CD4-positive, alpha-beta T cell (primary cell): ENCODE measurements at regions not wholly inside any gene's neighbourhood (a gene's known extent, or its start where the extent isn't known, plus 50 kb on each side); places are given as distances from the start of the nearest gene placed in this dataset.

Source experiments
- ATAC-seq: fragments of 200-7000 bp; cut with Tn5 transposase; one replicate; pipeline ENCODE4 v1.10.0; 2022; ENCODE audit warnings: mild to moderate bottlenecking; ENCODE audit not compliant: poor library complexity
- CTCF ChIA-PET: fragments of 350-600 bp; sonication (Branson Sonifier 250); formaldehyde crosslinking; loops from one replicate; lab custom pipeline; 2021; ENCODE audit warnings: antibody characterized with exemption, inconsistent platforms; lab: Charles Lee
- POLR2A ChIA-PET: fragments of 350-600 bp; sonication (Branson Sonifier 250); formaldehyde crosslinking; loops from one replicate; lab custom pipeline; 2021; ENCODE audit warnings: antibody characterized with exemption, inconsistent platforms; lab: Charles Lee
- DNase-seq, 14 experiments: peaks; one replicate each; pipeline ENCODE4 v3.0.0-alpha.2; 2013 to 2020; ENCODE audit warnings: mixed read lengths in 2 of 14
- H3K27ac ChIP-seq, 2 donors: one replicate each; pipeline versions ENCODE4 v1.5.1 to v1.7.0; 2013; ENCODE audit warnings: low read length in 2 of 2, low read depth in 1 of 2, mild to moderate bottlenecking in 1 of 2
- H3K27me3 ChIP-seq, 2 experiments: 1 replicate in 1 of 2; 2 replicates in 1 of 2; pipeline versions ENCODE4 v1.6.1 to v1.7.0; 2013; ENCODE audit warnings: low read length in 2 of 2, control low read depth in 1 of 2, mild to moderate bottlenecking in 1 of 2, moderate library complexity in 1 of 2; ENCODE audit not compliant: insufficient read depth in 2 of 2, control insufficient read depth in 1 of 2
- H3K36me3 ChIP-seq: one replicate; pipeline ENCODE4 v1.6.1; 2013; ENCODE audit warnings: low read length, control low read depth; ENCODE audit not compliant: insufficient read depth
- H3K4me1 ChIP-seq: one replicate; pipeline ENCODE4 v1.6.1; 2013; ENCODE audit warnings: low read length, control low read depth; ENCODE audit not compliant: insufficient read depth
- H3K4me3 ChIP-seq: one replicate; pipeline ENCODE4 v1.5.1; 2013; ENCODE audit warnings: mild to moderate bottlenecking, low read length, moderate library complexity
- H3K9me3 ChIP-seq, 2 experiments: 1 replicate in 1 of 2; 2 replicates in 1 of 2; pipeline versions ENCODE4 v1.6.1 to v1.7.0; 2013; ENCODE audit warnings: low read length in 2 of 2, mild to moderate bottlenecking in 2 of 2, control low read depth in 1 of 2, moderate library complexity in 1 of 2; ENCODE audit not compliant: control insufficient read depth in 1 of 2, insufficient read depth in 1 of 2
- H3K27ac Mint-ChIP-seq: one replicate; pipeline ENCODE4 v1.8.0; 2020; ENCODE audit warnings: mixed read lengths
- H3K27me3 Mint-ChIP-seq: one replicate; pipeline ENCODE4 v1.8.0; 2021; ENCODE audit warnings: mixed read lengths
- H3K36me3 Mint-ChIP-seq: one replicate; pipeline ENCODE4 v1.8.0; 2021; ENCODE audit warnings: low read depth, mixed read lengths
- H3K4me1 Mint-ChIP-seq: one replicate; pipeline ENCODE4 v1.8.0; 2021; ENCODE audit warnings: low read depth, mixed read lengths
- H3K4me3 Mint-ChIP-seq: one replicate; pipeline ENCODE4 v1.8.0; 2020; ENCODE audit warnings: mild to moderate bottlenecking, mixed read lengths
- H3K9me3 Mint-ChIP-seq: one replicate; pipeline ENCODE4 v1.8.0; 2020; ENCODE audit warnings: mixed read lengths
- intact Hi-C, 2 experiments: fragments of 100-400 bp; cut with DNase I in 1 of 2; cut with micrococcal nuclease in 1 of 2; formaldehyde crosslinking; loops; one replicate each; pipeline versions ENCODE4 v1.15.1 to v1.9.0; 2023 to 2025; cut with DNase I, micrococcal nuclease
- TF ChIP-seq, protein P1 (sequence below): fragments of 200-600 bp; IDR thresholded peaks from one replicate; pipeline ENCODE4 v1.8.0; 2022; ENCODE audit warnings: antibody characterized with exemption, mild to moderate bottlenecking

GRCh38 chr3:194081826-194082225, 54.1 kb upstream of the HES1 start:
- TF ChIP-seq, protein P1, sequence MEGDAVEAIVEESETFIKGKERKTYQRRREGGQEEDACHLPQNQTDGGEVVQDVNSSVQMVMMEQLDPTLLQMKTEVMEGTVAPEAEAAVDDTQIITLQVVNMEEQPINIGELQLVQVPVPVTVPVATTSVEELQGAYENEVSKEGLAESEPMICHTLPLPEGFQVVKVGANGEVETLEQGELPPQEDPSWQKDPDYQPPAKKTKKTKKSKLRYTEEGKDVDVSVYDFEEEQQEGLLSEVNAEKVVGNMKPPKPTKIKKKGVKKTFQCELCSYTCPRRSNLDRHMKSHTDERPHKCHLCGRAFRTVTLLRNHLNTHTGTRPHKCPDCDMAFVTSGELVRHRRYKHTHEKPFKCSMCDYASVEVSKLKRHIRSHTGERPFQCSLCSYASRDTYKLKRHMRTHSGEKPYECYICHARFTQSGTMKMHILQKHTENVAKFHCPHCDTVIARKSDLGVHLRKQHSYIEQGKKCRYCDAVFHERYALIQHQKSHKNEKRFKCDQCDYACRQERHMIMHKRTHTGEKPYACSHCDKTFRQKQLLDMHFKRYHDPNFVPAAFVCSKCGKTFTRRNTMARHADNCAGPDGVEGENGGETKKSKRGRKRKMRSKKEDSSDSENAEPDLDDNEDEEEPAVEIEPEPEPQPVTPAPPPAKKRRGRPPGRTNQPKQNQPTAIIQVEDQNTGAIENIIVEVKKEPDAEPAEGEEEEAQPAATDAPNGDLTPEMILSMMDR, result no peak
- ATAC-seq, result no peak
- intact Hi-C loops, result no loop called here
- Mint-ChIP-seq H3K27me3 (peaks cover 12% of the 10 kb centered on the region), H3K9me3 (no peaks in the 10 kb centered on the region), H3K4me1 (no peaks in the 10 kb centered on the region), H3K27ac (no peak overlapping the region), H3K4me3 (no peak overlapping the region), H3K36me3 (no peaks in the 10 kb centered on the region)
- Histone ChIP-seq H3K4me3 (no peak overlapping the region), H3K4me1 (peaks cover 4% of the 10 kb centered on the region), H3K36me3 (no peaks in the 10 kb centered on the region), H3K27ac (no peak overlapping the region), H3K27me3 (peaks cover 0 to 2% of the 10 kb centered on the region in 2 experiments), H3K9me3 (no peaks in the 10 kb centered on the region)
- no peak for DNase-seq
- ChIA-PET CTCF (no interaction called here), POLR2A (no interaction called here)

GRCh38 chr3:194082743-194083636, 53.0 kb upstream of the HES1 start:
- ChIA-PET CTCF (no interaction called here), POLR2A (no interaction called here)
- no peak overlapping the region for H3K4me3 ChIP-seq
- no peak overlapping the region for H3K27ac ChIP-seq
- no peaks in the 10 kb centered on the region for H3K4me1 Mint-ChIP-seq
- H3K27me3 ChIP-seq, result peaks cover 0 to 2% of the 10 kb centered on the region in 2 experiments
- ATAC-seq, result no peak
- H3K9me3 ChIP-seq, result no peaks in the 10 kb centered on the region
- no peaks in the 10 kb centered on the region for H3K36me3 Mint-ChIP-seq
- no peaks in the 10 kb centered on the region for H3K9me3 Mint-ChIP-seq
- H3K4me3 Mint-ChIP-seq, result no peak overlapping the region
- TF ChIP-seq, protein P1, result no peak
- intact Hi-C loops, result no loop called here
- H3K4me1 ChIP-seq, result peaks cover 4% of the 10 kb centered on the region
- no peaks in the 10 kb centered on the region for H3K36me3 ChIP-seq
- H3K27me3 Mint-ChIP-seq, result peaks cover 9% of the 10 kb centered on the region
- no peak overlapping the region for H3K27ac Mint-ChIP-seq
- DNase-seq, result no peak

DNA sequence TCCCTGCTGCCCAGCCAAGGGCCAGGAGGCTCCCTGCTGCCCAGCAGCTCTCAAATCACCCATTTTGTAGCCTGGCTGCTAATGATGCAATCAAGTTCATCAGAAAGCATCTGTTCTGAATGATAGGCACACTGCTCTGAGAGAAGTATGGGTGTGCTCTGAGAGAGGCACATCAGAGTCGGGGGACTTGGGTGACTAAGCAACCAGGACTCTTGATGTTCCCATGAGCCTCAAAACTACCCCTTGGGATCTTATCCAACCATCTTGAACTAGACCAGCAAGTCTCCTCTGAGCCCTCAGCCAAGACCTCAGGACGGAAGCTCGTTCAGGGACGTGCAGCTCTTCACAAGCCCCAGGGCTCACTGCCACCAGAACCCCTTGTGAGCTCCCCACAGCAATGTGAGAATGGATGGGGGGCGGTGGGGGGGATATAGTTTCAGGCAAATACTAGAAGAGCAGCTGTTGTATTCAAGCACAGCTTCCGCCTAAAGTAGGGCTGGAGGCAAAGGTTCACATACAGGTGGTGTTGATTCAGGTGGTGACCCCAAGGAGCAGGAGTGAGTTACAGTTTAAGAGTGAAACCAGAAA, 52.2 kb upstream of the HES1 start:
- Histone ChIP-seq H3K36me3 (no peaks in the 10 kb centered on the region), H3K27ac (no peak overlapping the region), H3K9me3 (no peaks in the 10 kb centered on the region), H3K27me3 (peaks cover 0 to 2% of the 10 kb centered on the region in 2 experiments), H3K4me1 (peaks cover 4% of the 10 kb centered on the region), H3K4me3 (no peak overlapping the region)
- Mint-ChIP-seq H3K9me3 (no peaks in the 10 kb centered on the region), H3K27me3 (peaks cover 9% of the 10 kb centered on the region), H3K4me3 (no peak overlapping the region), H3K36me3 (no peaks in the 10 kb centered on the region), H3K27ac (no peak overlapping the region), H3K4me1 (no peaks in the 10 kb centered on the region)
- TF ChIP-seq, protein P1, result no peak
- intact Hi-C loops, result no loop called here
- DNase-seq (no peak), ATAC-seq (no peak)
- POLR2A ChIA-PET, result no interaction called here
- CTCF ChIA-PET, result no interaction called here
